K562 (cell line): ENCODE measurements at regions not wholly inside any gene's neighbourhood (a gene's known extent, or its start where the extent isn't known, plus 50 kb on each side); places are given as distances from the start of the nearest gene placed in this dataset.

Experiments
- ATAC-seq: fragments of 200-7000 bp; cut with Tn5 transposase; 3 replicates; pipeline ENCODE4 v1.9.1; 2020; ENCODE audit warnings: moderate library complexity
- BruUV-seq: library from RNA; stranded (reverse); fragments of 400-500 nt; replicated peaks from 2 replicates; lab custom pipeline; 2021; lab: Mats Ljungman, UMichigan
- CTCF ChIA-PET: fragments of 300-600 bp; formaldehyde crosslinking; extraction: SDS; loops from one replicate; lab custom pipeline; 2021; ENCODE audit warnings: low intra/inter-chr PET ratio; lab: Yijun Ruan, JAX
- POLR2A ChIA-PET: fragments of 300-600, 350-650 bp; sonication (Branson Sonifier 250); formaldehyde crosslinking; extraction: SDS; loops from one replicate; lab custom pipeline; 2021; ENCODE audit warnings: antibody characterized with exemption, inconsistent platforms; lab: Yijun Ruan, JAX
- DNase-seq, 4 experiments: peaks; one replicate each; pipeline versions ENCODE4 v3.0.0 to v3.0.0-alpha.2; 2011 to 2018; ENCODE audit warnings: low spot score in 3 of 4, mixed read lengths in 3 of 4; ENCODE audit errors: extremely low read depth in 1 of 4
- FAIRE-seq: peaks from 2 replicates; lab custom pipeline; 2011; peaks lifted over from hg19 to GRCh38; lab: Jason Lieb, UNC
- H2AFZ ChIP-seq: 2 replicates; pipeline ENCODE4 v1.6.0; 2011; ENCODE audit warnings: low read depth, low read length, control low read depth, inconsistent platforms
- H3K27ac ChIP-seq: fragments of 200-600 bp; 3 replicates; pipeline ENCODE4 v1.8.0; 2011; ENCODE audit warnings: low read depth, mild to moderate bottlenecking, control low read depth, inconsistent platforms, low read length, moderate library complexity, mixed read lengths; ENCODE audit errors: extremely low read depth
- H3K27me3 ChIP-seq, 2 experiments: fragments of 300-600 bp in 1 of 2; 2 replicates in 1 of 2; 3 replicates in 1 of 2; pipeline versions ENCODE4 v1.6.0 to v1.8.0; 2011; ENCODE audit warnings: inconsistent platforms in 2 of 2, low read length in 2 of 2, mild to moderate bottlenecking in 1 of 2, mixed read lengths in 1 of 2, moderate library complexity in 1 of 2; ENCODE audit not compliant: control insufficient read depth in 2 of 2, insufficient read depth in 2 of 2
- H3K36me3 ChIP-seq: fragments of 300-600 bp; 3 replicates; pipeline ENCODE4 v1.8.0; 2011; ENCODE audit warnings: mild to moderate bottlenecking, low read length, inconsistent platforms; ENCODE audit not compliant: control insufficient read depth, insufficient read depth
- H3K4me1 ChIP-seq, 2 experiments: fragments of 200-600 bp in 1 of 2; replicated peaks in 1 of 2; 2 replicates in 1 of 2; 3 replicates in 1 of 2; pipeline versions ENCODE4 v1.5.1 to v1.8.0; 2011; ENCODE audit warnings: inconsistent platforms in 2 of 2, low read length in 2 of 2, mild to moderate bottlenecking in 1 of 2, mixed read lengths in 1 of 2, moderate library complexity in 1 of 2; ENCODE audit not compliant: control insufficient read depth in 2 of 2, insufficient read depth in 2 of 2
- H3K4me2 ChIP-seq: 2 replicates; pipeline ENCODE4 v1.6.1; 2011; ENCODE audit warnings: low read length, control low read depth, inconsistent platforms, mixed read lengths; ENCODE audit not compliant: insufficient read depth
- H3K4me3 ChIP-seq: fragments of 200-600 bp; sonication (generic), shearing (Covaris generic); 2 replicates; pipeline ENCODE4 v1.5.1; 2016; ENCODE audit warnings: control low read depth, inconsistent platforms
- H3K79me2 ChIP-seq: fragments of 200-600 bp; 3 replicates; pipeline ENCODE4 v1.8.0; 2011; ENCODE audit warnings: low read length, inconsistent platforms; ENCODE audit not compliant: control insufficient read depth, insufficient read depth
- H3K9ac ChIP-seq, 2 experiments: 2 replicates each; pipeline versions ENCODE4 v1.6.0 to v1.6.1; 2011; ENCODE audit warnings: low read depth in 2 of 2, low read length in 2 of 2, control low read depth in 1 of 2, inconsistent platforms in 1 of 2, mild to moderate bottlenecking in 1 of 2, mixed read lengths in 1 of 2; ENCODE audit not compliant: insufficient read depth in 1 of 2
- H3K9me1 ChIP-seq: one replicate; pipeline ENCODE4 v1.6.0; 2011; ENCODE audit warnings: inconsistent platforms, mild to moderate bottlenecking, low read length, moderate library complexity; ENCODE audit not compliant: control insufficient read depth, insufficient read depth
- H3K9me3 ChIP-seq: replicated peaks from 2 replicates; pipeline ENCODE4 v1.5.1; 2011; ENCODE audit warnings: low read depth, low read length, inconsistent platforms; ENCODE audit not compliant: control insufficient read depth, insufficient read depth
- H4K20me1 ChIP-seq: replicated peaks from 2 replicates; pipeline ENCODE4 v1.6.1; 2011; ENCODE audit warnings: low read length, inconsistent platforms, mixed read lengths; ENCODE audit not compliant: control insufficient read depth, insufficient read depth
- CHD2 ChIP-seq: IDR thresholded peaks from 2 replicates; pipeline ENCODE4 v1.6.1; 2011; ENCODE audit warnings: low read depth, low read length
- ETV1 ChIP-seq: fragments of 450-650 bp; conservative IDR thresholded peaks from 2 replicates; pipeline ENCODE4 v1.6.1; 2016; ENCODE audit warnings: missing genetic modification characterization, control low read depth, low read depth, missing compliant biosample characterization
- FOS ChIP-seq: IDR thresholded peaks from 3 replicates; pipeline ENCODE4 v1.6.1; 2011; ENCODE audit not compliant: insufficient read length; ENCODE audit errors: extremely low read depth
- HCFC1 ChIP-seq: IDR thresholded peaks from 2 replicates; pipeline ENCODE4 v1.6.1; 2012; ENCODE audit warnings: low read depth, low read length, improper control_type of control experiment
- NELFE ChIP-seq: IDR thresholded peaks from 2 replicates; pipeline ENCODE4 v1.6.1; 2011; ENCODE audit warnings: mild to moderate bottlenecking; ENCODE audit not compliant: insufficient read depth, insufficient read length
- PML ChIP-seq: IDR thresholded peaks from 2 replicates; pipeline ENCODE4 v1.6.1; 2012; ENCODE audit warnings: low read length, inconsistent platforms
- POLR3G ChIP-seq: IDR thresholded peaks from 2 replicates; pipeline ENCODE4 v1.6.1; 2011; ENCODE audit not compliant: insufficient read length, insufficient replicate concordance; ENCODE audit errors: extremely low read depth
- YBX1 ChIP-seq: fragments of 450-650 bp; IDR thresholded peaks from 2 replicates; pipeline ENCODE4 v1.7.1; 2016; ENCODE audit warnings: mild to moderate bottlenecking
- ZNF133 ChIP-seq: fragments of 250-450 bp; sonication (Bioruptor Pico); IDR thresholded peaks from 2 replicates; pipeline ENCODE4 v1.4.0; 2020; ENCODE audit warnings: mild to moderate bottlenecking
- in situ Hi-C: fragments of 300-500 bp; cut with MboI; formaldehyde crosslinking; loops from 4 replicates; pipeline ENCODE4 v1.15.0; 2018; ENCODE audit warnings: inconsistent platforms, mixed read lengths
- intact Hi-C: fragments of 100-400 bp; cut with micrococcal nuclease; formaldehyde crosslinking; loops from 2 replicates; pipeline ENCODE4 v1.14.2; 2022
- TF ChIP-seq, protein P1 (sequence below): fragments of 450-650 bp; IDR thresholded peaks from 2 replicates; pipeline ENCODE4 v1.6.1; 2014; ENCODE audit warnings: low read depth, mild to moderate bottlenecking, moderate library complexity, borderline replicate concordance

DNA sequence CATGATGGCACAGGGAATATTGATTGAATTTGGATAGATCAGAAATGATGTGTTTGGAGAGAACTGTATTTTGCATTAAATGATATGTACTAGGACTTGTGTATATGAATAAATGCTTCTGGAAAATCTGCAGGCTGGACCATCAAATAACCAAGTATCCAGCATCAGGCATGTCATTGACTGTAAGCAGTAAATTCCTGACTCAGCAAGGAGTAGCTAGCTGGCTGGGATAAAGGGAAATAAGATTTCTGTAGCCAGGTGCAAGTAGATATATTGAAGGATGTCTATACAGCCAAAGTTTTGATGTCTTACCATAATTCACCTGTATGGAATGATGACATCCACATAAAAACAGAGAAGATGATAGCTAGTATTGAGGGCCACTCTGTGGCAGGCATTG is 809.6 kb downstream of the CDH11 start:
- Histone ChIP-seq H3K36me3 (no peaks in the 10 kb centered on the region), H3K4me3 (no peak overlapping the region), H2AFZ (no peak overlapping the region), H4K20me1 (no peaks in the 10 kb centered on the region), H3K9ac (no peak overlapping the region), H3K4me1 (no peaks in the 10 kb centered on the region), H3K4me2 (no peak overlapping the region), H3K9me3 (no peaks in the 10 kb centered on the region), H3K27ac (no peak overlapping the region), H3K9me1 (no peaks in the 10 kb centered on the region), H3K79me2 (no peaks in the 10 kb centered on the region), H3K27me3 (no peaks in the 10 kb centered on the region)
- no peak for TF ChIP-seq ZNF133 (CRISPR knock-in tag)
- TF ChIP-seq POLR3G: no peak
- no peak for TF ChIP-seq ETV1
- TF ChIP-seq, protein P1, sequence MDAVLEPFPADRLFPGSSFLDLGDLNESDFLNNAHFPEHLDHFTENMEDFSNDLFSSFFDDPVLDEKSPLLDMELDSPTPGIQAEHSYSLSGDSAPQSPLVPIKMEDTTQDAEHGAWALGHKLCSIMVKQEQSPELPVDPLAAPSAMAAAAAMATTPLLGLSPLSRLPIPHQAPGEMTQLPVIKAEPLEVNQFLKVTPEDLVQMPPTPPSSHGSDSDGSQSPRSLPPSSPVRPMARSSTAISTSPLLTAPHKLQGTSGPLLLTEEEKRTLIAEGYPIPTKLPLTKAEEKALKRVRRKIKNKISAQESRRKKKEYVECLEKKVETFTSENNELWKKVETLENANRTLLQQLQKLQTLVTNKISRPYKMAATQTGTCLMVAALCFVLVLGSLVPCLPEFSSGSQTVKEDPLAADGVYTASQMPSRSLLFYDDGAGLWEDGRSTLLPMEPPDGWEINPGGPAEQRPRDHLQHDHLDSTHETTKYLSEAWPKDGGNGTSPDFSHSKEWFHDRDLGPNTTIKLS: no peak
- no peak for TF ChIP-seq FOS
- no peak for TF ChIP-seq NELFE
- no peak for TF ChIP-seq PML
- no peak for TF ChIP-seq HCFC1
- TF ChIP-seq YBX1: no peak
- TF ChIP-seq CHD2: no peak
- ATAC-seq (no peak), DNase-seq (no peak), FAIRE-seq (no peak)
- ChIA-PET CTCF (no interaction called here), POLR2A (no interaction called here)
- no TSS peak for BruUV-seq
- in situ Hi-C loops (no loop called here), intact Hi-C loops (no loop called here)
